Breast epithelium (tissue), 4 donors: ENCODE measurements at regions not wholly inside any gene's neighbourhood (a gene's known extent, or its start where the extent isn't known, plus 50 kb on each side); places are given as distances from the start of the nearest gene placed in this dataset.

Experiments
- DNase-seq, 2 donors: peaks; one replicate each; pipeline ENCODE4 v3.0.0-alpha.2; 2019; ENCODE audit warnings: low spot score in 2 of 2
- H3K27ac ChIP-seq, 2 donors: fragments of 200-600 bp; sonication (generic) in 1 of 2; one replicate each; pipeline ENCODE4 v1.5.1; 2016 to 2019; ENCODE audit warnings: mild to moderate bottlenecking in 1 of 2
- H3K27me3 ChIP-seq, 2 donors: fragments of 200-600 bp; sonication (generic) in 1 of 2; one replicate each; pipeline versions ENCODE4 v1.5.1 to v1.6.0; 2017 to 2019; ENCODE audit warnings: control low read depth in 1 of 2, mild to moderate bottlenecking in 1 of 2
- H3K36me3 ChIP-seq: fragments of 200-600 bp; one replicate; pipeline ENCODE4 v1.5.1; 2019
- H3K4me1 ChIP-seq, 2 donors: fragments of 200-600 bp; sonication (generic); one replicate each; pipeline ENCODE4 v1.5.1; 2016 to 2019; ENCODE audit warnings: control low read depth in 1 of 2
- H3K4me3 ChIP-seq, 3 donors: fragments of 200-600 bp; sonication (generic); 1 replicate in 2 of 3; 2 replicates in 1 of 3; pipeline ENCODE4 v1.5.1; 2016 to 2019; ENCODE audit warnings: mild to moderate bottlenecking in 3 of 3, moderate library complexity in 2 of 3
- H3K9me3 ChIP-seq, 2 donors: fragments of 200-600 bp; sonication (generic) in 1 of 2; one replicate each; pipeline ENCODE4 v1.5.1; 2016 to 2019; ENCODE audit warnings: control low read depth in 1 of 2
- CTCF ChIP-seq, 3 donors: fragments of 450-650 bp; IDR thresholded peaks; one replicate each; pipeline ENCODE4 v1.5.1; 2016 to 2017; ENCODE audit warnings: antibody characterized with exemption in 3 of 3, mild to moderate bottlenecking in 3 of 3, moderate library complexity in 3 of 3
- POLR2A ChIP-seq: fragments of 450-650 bp; IDR thresholded peaks from one replicate; pipeline ENCODE4 v1.6.1; 2016; ENCODE audit warnings: antibody characterized with exemption, mild to moderate bottlenecking, moderate library complexity
- POLR2AphosphoS5 ChIP-seq, 3 donors: sonication (generic); formaldehyde crosslinking; IDR thresholded peaks; one replicate each; pipeline ENCODE4 v1.6.1; 2017; ENCODE audit warnings: antibody characterized with exemption in 3 of 3
- intact Hi-C: fragments of 100-400 bp; cut with DNase I; formaldehyde crosslinking; loops from one replicate; pipeline ENCODE4 v1.15.1; 2023; ENCODE audit warnings: low total_unique reads

- no peaks in the 10 kb centered on the region for H3K9me3 ChIP-seq
- intact Hi-C loops: no loop called here
- no peaks in the 10 kb centered on the region for H3K27me3 ChIP-seq
- H3K36me3 ChIP-seq: no peaks in the 10 kb centered on the region
- H3K4me3 ChIP-seq: no peak overlapping the region
- no peak for DNase-seq
- no peak overlapping the region for H3K27ac ChIP-seq
- TF ChIP-seq POLR2A: no peak
- no peak for TF ChIP-seq CTCF (IDR thresholded peaks at IDR 0.05)
- TF ChIP-seq POLR2AphosphoS5 (IDR thresholded peaks at IDR 0.05): no peak
- H3K4me1 ChIP-seq: no peaks in the 10 kb centered on the region
Measured at GRCh38 chr13:109657395-109657794, 129.0 kb downstream of the IRS2 start.

DNA sequence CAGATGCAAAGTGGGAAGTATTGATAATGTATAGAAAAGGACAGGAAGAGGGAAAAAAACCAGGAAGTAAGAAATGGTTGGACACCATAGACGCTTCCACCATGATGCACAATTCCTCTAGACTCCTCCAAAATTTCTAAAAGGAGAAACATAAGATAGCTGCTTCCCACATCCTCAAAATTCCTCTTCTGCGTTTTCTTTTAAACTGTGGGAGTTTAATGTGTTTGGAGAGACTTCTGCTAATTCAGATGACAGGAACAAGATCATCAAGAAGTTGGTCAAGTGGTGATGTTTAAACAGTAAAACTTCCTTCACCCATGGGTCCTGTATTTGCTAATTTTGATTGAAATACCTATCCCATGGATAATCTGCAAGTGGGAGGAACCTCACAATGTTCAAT, 130.2 kb downstream of the IRS2 start:
- no peak for DNase-seq
- Histone ChIP-seq H3K4me3 (no peak overlapping the region), H3K4me1 (no peaks in the 10 kb centered on the region), H3K27ac (peak overlapping the region in 1 of 2 donors; percentile 83), H3K36me3 (no peaks in the 10 kb centered on the region), H3K27me3 (no peaks in the 10 kb centered on the region), H3K9me3 (no peaks in the 10 kb centered on the region)
- TF ChIP-seq CTCF (IDR thresholded peaks at IDR 0.05) (no peak), POLR2AphosphoS5 (IDR thresholded peaks at IDR 0.05) (no peak), POLR2A (no peak)
- intact Hi-C loops: no loop called here

DNA sequence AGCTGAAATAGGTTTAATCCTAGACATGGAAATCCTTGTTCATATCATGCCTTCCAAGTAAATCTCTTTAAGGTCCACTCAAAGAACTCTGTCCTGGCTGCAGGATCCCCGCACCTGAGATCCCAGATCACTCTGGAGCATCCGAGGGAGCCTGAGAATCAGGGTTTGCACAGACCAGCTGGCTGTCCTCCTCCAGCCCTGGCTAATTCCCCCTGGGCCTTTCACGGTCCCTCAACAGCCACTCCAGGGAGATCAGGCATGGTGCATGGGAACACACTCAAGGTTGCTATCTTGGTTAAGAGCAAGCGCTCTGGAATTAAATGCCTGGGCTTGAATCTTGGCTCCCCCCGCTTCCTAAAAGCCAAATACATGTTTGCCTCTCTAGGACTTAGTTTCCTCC, 130.8 kb downstream of the IRS2 start:
- Histone ChIP-seq H3K4me3 (peak overlapping the region in 1 of 3 donors; percentile 16), H3K36me3 (no peaks in the 10 kb centered on the region)

DNA sequence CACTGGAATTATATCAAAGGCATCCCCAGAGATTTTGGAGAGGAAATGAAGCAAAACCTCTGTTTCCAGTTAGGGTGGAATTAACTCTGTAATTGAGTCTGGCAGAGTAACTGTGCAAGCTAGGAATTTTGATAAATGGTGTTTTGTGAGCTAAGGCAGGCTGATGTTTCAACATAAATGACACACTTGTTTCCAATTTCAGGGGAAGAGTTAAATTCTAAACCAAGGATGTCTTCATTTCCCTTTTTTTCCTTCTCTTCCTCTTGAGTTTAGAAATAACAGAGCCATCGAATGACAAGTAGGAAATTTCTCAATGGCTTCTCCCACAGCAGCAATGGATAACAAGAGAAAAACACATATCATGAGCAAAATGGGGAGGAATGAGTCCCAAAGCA, 131.2 kb downstream of the IRS2 start:
- Histone ChIP-seq H3K27ac (peak overlapping the region in 1 of 2 donors; percentile 83), H3K36me3 (no peaks in the 10 kb centered on the region), H3K4me1 (no peaks in the 10 kb centered on the region), H3K27me3 (no peaks in the 10 kb centered on the region), H3K9me3 (no peaks in the 10 kb centered on the region), H3K4me3 (no peak overlapping the region)
- DNase-seq: no peak
- intact Hi-C loops: no loop called here
- peak in 1 of 3 donors; percentile 55 for TF ChIP-seq POLR2AphosphoS5 (IDR thresholded peaks at IDR 0.05)
- no peak for TF ChIP-seq CTCF (IDR thresholded peaks at IDR 0.05)

More for the DNA sequence above, 130.8 kb downstream of the IRS2 start:
- H3K27me3 ChIP-seq: no peaks in the 10 kb centered on the region
- TF ChIP-seq POLR2AphosphoS5 (IDR thresholded peaks at IDR 0.05) (no peak), CTCF (IDR thresholded peaks at IDR 0.05) (no peak), POLR2A (no peak)
- H3K9me3 ChIP-seq: no peaks in the 10 kb centered on the region
- H3K27ac ChIP-seq: peak overlapping the region in 1 of 2 donors; percentile 83
- DNase-seq: no peak
- H3K4me1 ChIP-seq: no peaks in the 10 kb centered on the region
- intact Hi-C loops: no loop called here

GRCh38 chr13:109654341-109655205, 131.8 kb downstream of the IRS2 start:
- Histone ChIP-seq H3K36me3 (no peaks in the 10 kb centered on the region), H3K27ac (peak overlapping the region in 1 of 2 donors; percentile 73), H3K4me1 (no peaks in the 10 kb centered on the region), H3K9me3 (no peaks in the 10 kb centered on the region), H3K27me3 (no peaks in the 10 kb centered on the region), H3K4me3 (peak overlapping the region in 1 of 3 donors; percentile 24)
- intact Hi-C loops: loop anchor here (5.0 kb wide), 1 partner anchor 1412 kb away; no protein-coding TSS in a partner anchor
- TF ChIP-seq POLR2A: no peak
- peak in 1 of 3 donors; percentile 53 for TF ChIP-seq POLR2AphosphoS5 (IDR thresholded peaks at IDR 0.05)
- TF ChIP-seq CTCF (IDR thresholded peaks at IDR 0.05): no peak
- DNase-seq: no peak
